Liver (tissue), 3 donors: ENCODE measurements at regions not wholly inside any gene's neighbourhood (a gene's known extent, or its start where the extent isn't known, plus 50 kb on each side); places are given as distances from the start of the nearest gene placed in this dataset.
"Not testable (repeated sequence)": the region's sequence is repeated elsewhere in the genome, so short reads cannot be mapped to it uniquely, and the experiment has no call there.

Source experiments
- FOXA1 ChIP-seq: IDR thresholded peaks from 2 replicates; pipeline ENCODE4 v1.6.1; 2016; ENCODE audit warnings: antibody characterized with exemption
- GABPA ChIP-seq, 2 donors: IDR thresholded peaks in 1 of 2; conservative IDR thresholded peaks in 1 of 2; 2 replicates each; pipeline ENCODE4 v1.6.1; 2016; ENCODE audit warnings: antibody characterized with exemption in 2 of 2, mild to moderate bottlenecking in 1 of 2, moderate library complexity in 1 of 2
- HNF4A ChIP-seq, 2 donors: conservative IDR thresholded peaks; 2 replicates each; pipeline ENCODE4 v1.6.1; 2016; ENCODE audit warnings: antibody characterized with exemption in 2 of 2, mild to moderate bottlenecking in 2 of 2
- JUND ChIP-seq, 2 donors: IDR thresholded peaks; 2 replicates each; pipeline ENCODE4 v1.6.1; 2016; ENCODE audit warnings: antibody characterized with exemption in 2 of 2
- NR2F2 ChIP-seq: IDR thresholded peaks from 2 replicates; pipeline ENCODE4 v1.6.1; 2016; ENCODE audit warnings: antibody characterized with exemption
- RAD21 ChIP-seq, 2 donors: IDR thresholded peaks; 2 replicates each; pipeline ENCODE4 v1.6.1; 2016; ENCODE audit warnings: antibody characterized with exemption in 2 of 2, mild to moderate bottlenecking in 2 of 2
- RXRA ChIP-seq, 2 donors: IDR thresholded peaks; 2 replicates each; pipeline ENCODE4 v1.6.1; 2017 to 2018; ENCODE audit warnings: antibody characterized with exemption in 2 of 2, mild to moderate bottlenecking in 1 of 2
- SP1 ChIP-seq: IDR thresholded peaks from 2 replicates; pipeline ENCODE4 v1.6.1; 2018; ENCODE audit warnings: antibody characterized with exemption, mild to moderate bottlenecking
- TAF1 ChIP-seq: conservative IDR thresholded peaks from 2 replicates; pipeline ENCODE4 v1.6.1; 2016; ENCODE audit warnings: antibody characterized with exemption, mild to moderate bottlenecking
- TF ChIP-seq, protein P1 (sequence below): fragments of 150-350 bp; IDR thresholded peaks from 2 replicates; pipeline ENCODE4 v1.5.1; 2017; ENCODE audit warnings: improper control_type of control experiment, low read depth, low read length; ENCODE audit not compliant: missing input control
- TF ChIP-seq, protein P2 (sequence below): IDR thresholded peaks from 2 replicates; pipeline ENCODE4 v1.6.1; 2016; ENCODE audit warnings: antibody characterized with exemption
- TF ChIP-seq, protein P3 (sequence below): IDR thresholded peaks from 2 replicates; pipeline ENCODE4 v1.6.1; 2016; ENCODE audit warnings: antibody characterized with exemption
- TF ChIP-seq, protein P4 (sequence below): IDR thresholded peaks from 2 replicates; pipeline ENCODE4 v1.6.1; 2016; ENCODE audit warnings: antibody characterized with exemption
- donor health status: healthy.
- donor health status: healthy.

DNA sequence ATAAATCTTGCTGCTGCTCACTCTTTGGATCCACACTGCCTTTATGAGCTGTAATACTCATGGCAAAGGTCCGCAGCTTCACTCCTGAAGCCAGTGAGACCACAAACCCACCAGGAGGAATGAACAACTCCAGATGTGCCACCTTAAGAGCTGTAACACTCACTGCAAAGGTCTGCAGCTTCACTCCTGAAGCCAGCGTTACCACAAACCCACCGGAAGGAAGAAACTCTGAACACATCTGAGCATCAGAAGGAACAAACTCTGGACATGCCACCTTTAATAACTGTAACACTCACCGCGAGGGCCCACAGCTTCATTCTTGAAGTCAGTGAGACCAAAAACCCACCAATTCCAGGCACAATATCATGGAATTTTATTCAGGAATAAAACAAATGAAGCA lies 1635.9 kb upstream of the SLC39A10 start:
- TF ChIP-seq, protein P1, sequence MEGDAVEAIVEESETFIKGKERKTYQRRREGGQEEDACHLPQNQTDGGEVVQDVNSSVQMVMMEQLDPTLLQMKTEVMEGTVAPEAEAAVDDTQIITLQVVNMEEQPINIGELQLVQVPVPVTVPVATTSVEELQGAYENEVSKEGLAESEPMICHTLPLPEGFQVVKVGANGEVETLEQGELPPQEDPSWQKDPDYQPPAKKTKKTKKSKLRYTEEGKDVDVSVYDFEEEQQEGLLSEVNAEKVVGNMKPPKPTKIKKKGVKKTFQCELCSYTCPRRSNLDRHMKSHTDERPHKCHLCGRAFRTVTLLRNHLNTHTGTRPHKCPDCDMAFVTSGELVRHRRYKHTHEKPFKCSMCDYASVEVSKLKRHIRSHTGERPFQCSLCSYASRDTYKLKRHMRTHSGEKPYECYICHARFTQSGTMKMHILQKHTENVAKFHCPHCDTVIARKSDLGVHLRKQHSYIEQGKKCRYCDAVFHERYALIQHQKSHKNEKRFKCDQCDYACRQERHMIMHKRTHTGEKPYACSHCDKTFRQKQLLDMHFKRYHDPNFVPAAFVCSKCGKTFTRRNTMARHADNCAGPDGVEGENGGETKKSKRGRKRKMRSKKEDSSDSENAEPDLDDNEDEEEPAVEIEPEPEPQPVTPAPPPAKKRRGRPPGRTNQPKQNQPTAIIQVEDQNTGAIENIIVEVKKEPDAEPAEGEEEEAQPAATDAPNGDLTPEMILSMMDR = not testable (repeated sequence)
- TF ChIP-seq RAD21 (IDR thresholded peaks at IDR 0.05); HNF4A (conservative IDR thresholded peaks at IDR 0.05); JUND (IDR thresholded peaks at IDR 0.05); FOXA1; GABPA (IDR thresholded peaks at IDR 0.05 in 1 of 2, conservative IDR thresholded peaks at IDR 0.05 in 1 of 2); TAF1; RXRA (IDR thresholded peaks at IDR 0.05); SP1; NR2F2: not testable (repeated sequence)
- TF ChIP-seq, protein P2, sequence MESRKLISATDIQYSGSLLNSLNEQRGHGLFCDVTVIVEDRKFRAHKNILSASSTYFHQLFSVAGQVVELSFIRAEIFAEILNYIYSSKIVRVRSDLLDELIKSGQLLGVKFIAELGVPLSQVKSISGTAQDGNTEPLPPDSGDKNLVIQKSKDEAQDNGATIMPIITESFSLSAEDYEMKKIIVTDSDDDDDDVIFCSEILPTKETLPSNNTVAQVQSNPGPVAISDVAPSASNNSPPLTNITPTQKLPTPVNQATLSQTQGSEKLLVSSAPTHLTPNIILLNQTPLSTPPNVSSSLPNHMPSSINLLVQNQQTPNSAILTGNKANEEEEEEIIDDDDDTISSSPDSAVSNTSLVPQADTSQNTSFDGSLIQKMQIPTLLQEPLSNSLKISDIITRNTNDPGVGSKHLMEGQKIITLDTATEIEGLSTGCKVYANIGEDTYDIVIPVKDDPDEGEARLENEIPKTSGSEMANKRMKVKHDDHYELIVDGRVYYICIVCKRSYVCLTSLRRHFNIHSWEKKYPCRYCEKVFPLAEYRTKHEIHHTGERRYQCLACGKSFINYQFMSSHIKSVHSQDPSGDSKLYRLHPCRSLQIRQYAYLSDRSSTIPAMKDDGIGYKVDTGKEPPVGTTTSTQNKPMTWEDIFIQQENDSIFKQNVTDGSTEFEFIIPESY = not testable (repeated sequence)
- TF ChIP-seq, protein P3, sequence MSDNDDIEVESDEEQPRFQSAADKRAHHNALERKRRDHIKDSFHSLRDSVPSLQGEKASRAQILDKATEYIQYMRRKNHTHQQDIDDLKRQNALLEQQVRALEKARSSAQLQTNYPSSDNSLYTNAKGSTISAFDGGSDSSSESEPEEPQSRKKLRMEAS = not testable (repeated sequence)
- TF ChIP-seq, protein P4, sequence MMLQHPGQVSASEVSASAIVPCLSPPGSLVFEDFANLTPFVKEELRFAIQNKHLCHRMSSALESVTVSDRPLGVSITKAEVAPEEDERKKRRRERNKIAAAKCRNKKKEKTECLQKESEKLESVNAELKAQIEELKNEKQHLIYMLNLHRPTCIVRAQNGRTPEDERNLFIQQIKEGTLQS = not testable (repeated sequence)
